ENCODE measurements at regions not wholly inside any gene's neighbourhood (a gene's known extent, or its start where the extent isn't known, plus 50 kb on each side); places are given as distances from the start of the nearest gene placed in this dataset.

- TF ChIP-seq EZH2 (IDR thresholded peaks at IDR 0.05; ENCODE audit: insufficient read depth, low read length), result no peak
- no peak for TF ChIP-seq CTCF (IDR thresholded peaks at IDR 0.05; ENCODE audit: insufficient read depth, low read depth, low read length)
Measured at GRCh38 chr10:36211856-36212255, 569.8 kb upstream of the FZD8 start.

All from astrocyte (in vitro differentiated cells and primary cell).